Retinal pigment epithelial cell (primary cell): ENCODE measurements at regions not wholly inside any gene's neighbourhood (a gene's known extent, or its start where the extent isn't known, plus 50 kb on each side); places are given as distances from the start of the nearest gene placed in this dataset.
"Not testable (repeated sequence)": the region's sequence is repeated elsewhere in the genome, so short reads cannot be mapped to it uniquely, and the experiment has no call there.

Experiments used
- DNase-seq: peaks from one replicate; pipeline ENCODE4 v3.0.0-alpha.2; 2010; ENCODE audit warnings: low read depth
- H3K4me3 ChIP-seq: 2 replicates; pipeline ENCODE4 v1.5.1; 2011; ENCODE audit warnings: mild to moderate bottlenecking, low read length, control low read depth, moderate library complexity
- CTCF ChIP-seq: conservative IDR thresholded peaks from 2 replicates; pipeline ENCODE4 v1.5.1; 2011; ENCODE audit warnings: low read depth, low read length, control low read depth, inconsistent platforms

DNA sequence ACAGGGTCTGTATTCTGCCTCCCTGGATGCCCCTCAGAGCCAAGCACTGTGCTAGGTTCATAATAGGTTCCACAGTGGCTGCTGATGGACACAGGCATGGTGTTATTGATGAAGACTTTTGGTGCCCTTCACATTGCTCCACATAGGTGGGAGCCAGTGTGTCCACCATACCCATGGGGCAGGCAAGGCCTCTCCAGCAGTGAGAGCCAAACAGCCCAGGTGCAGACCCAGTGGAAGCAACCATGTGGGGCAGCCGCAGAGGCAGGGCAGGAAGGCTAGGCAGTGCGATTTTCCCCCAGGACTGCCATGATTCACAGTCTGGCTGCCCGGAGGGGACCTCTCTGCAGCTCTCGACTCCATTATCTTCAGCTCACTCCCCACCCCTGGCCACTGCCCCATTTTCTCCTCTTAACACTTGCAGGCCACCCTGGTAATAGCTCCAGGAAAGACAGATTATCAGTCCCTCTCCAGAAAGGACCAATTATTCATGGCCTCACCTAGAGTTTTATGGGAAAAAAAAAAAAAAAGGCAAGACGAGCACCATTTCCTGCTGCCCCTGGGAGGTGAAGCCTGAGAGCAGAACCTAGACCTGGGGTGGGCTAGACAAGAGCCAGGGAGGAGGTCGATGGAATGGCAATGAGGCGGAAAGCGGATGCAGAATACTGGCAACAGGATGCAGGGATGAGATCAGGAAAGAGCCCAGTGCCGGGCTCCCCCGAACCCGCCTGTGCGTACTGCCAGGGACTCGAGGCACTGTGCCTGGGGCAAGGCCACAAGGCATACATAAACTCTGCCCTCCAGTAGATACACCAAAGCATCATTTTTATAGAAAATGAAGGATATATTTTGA, 343.0 kb upstream of the NCAM1 start:
- TF ChIP-seq CTCF = no peak
- H3K4me3 ChIP-seq = no peak overlapping the region
- no peak for DNase-seq

DNA sequence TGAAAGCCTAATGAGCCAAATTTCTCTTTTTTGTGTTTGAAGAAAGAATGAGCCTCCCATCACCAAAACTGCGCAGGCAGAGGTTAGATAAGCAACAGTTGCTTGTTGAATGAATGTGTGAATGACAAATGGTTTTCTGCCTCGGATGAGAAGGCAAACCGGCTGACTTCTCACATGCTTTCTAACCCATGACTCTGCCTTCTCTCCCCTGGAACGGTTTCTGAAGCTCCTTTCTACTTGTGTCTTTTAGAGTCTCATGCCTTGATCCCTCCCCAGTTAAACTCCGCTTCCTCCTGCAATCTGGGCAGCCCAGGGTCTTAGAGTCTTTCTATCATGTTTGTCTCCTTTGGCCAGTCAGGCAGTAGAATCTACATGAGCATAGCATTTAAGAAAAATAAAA, 342.1 kb upstream of the NCAM1 start:
- no peak for TF ChIP-seq CTCF
- H3K4me3 ChIP-seq = no peak overlapping the region
- DNase-seq = no peak

GRCh38 chr11:112620621-112621394, 340.4 kb upstream of the NCAM1 start:
- no peak for TF ChIP-seq CTCF
- H3K4me3 ChIP-seq = no peak overlapping the region
- no peak for DNase-seq

- no peak for DNase-seq
- TF ChIP-seq CTCF = no peak
- no peak overlapping the region for H3K4me3 ChIP-seq
Measured at GRCh38 chr11:112623057-112623456, 338.2 kb upstream of the NCAM1 start.

- no peak for TF ChIP-seq CTCF
- DNase-seq = no peak
- H3K4me3 ChIP-seq = no peak overlapping the region
Measured at GRCh38 chr11:112624431-112624830, 336.8 kb upstream of the NCAM1 start.

GRCh38 chr11:112624971-112625370, 336.2 kb upstream of the NCAM1 start:
- DNase-seq, H3K4me3 ChIP-seq: not testable (repeated sequence)

- DNase-seq = no peak
- H3K4me3 ChIP-seq = no peak overlapping the region
- no peak for TF ChIP-seq CTCF
Measured at GRCh38 chr11:112625814-112626213, 335.4 kb upstream of the NCAM1 start.
